ENCODE measurements at regions not wholly inside any gene's neighbourhood (a gene's known extent, or its start where the extent isn't known, plus 50 kb on each side); places are given as distances from the start of the nearest gene placed in this dataset.

GRCh38 chr7:1369916-1370657, 89.2 kb downstream of the MICALL2 start:
- Histone ChIP-seq H3K27me3 (peaks cover 97% of the 10 kb centered on the region), H3K27ac (no peak overlapping the region), H3K36me3 (no peaks in the 10 kb centered on the region), H3K4me1 (peaks cover 0 to 6% (median 3%) of the 10 kb centered on the region in 4 donors), H3K4me3 (no peak overlapping the region), H3K9me3 (peaks cover 0 to 6% of the 10 kb centered on the region in 2 donors)
- WGBS, 2 donors (ENCODE audit: low coverage in 1 of 2) = 36% methylated on average over 14 of the region's 14 CpGs; no CpG with 5 or more reads in 1 of the 2 donors
- in situ Hi-C loops (cut with MboI; ENCODE audit: low pct_ligation_motif_present in 1 of 4, low pct_unique_long_range_greater_than_20kb in 1 of 4, low sequenced_read_pairs in 3 of 4) = no loop called here
- intact Hi-C loops (cut with DNase I; ENCODE audit: low total_unique reads) = no loop called here
- DNase-seq = no peak
- TF ChIP-seq POLR2A (IDR thresholded peaks at IDR 0.05) (no peak), POLR2AphosphoS5 (IDR thresholded peaks at IDR 0.05) (no peak), EP300 (IDR thresholded peaks at IDR 0.05; ENCODE audit: low read depth) (no peak), CTCF (IDR thresholded peaks at IDR 0.05) (no peak)

- Histone ChIP-seq H3K36me3 (no peaks in the 10 kb centered on the region), H3K27ac (no peak overlapping the region), H3K27me3 (peaks cover 97% of the 10 kb centered on the region), H3K9me3 (peaks cover 0 to 3% of the 10 kb centered on the region in 2 donors), H3K4me1 (peaks cover 0 to 6% (median 3%) of the 10 kb centered on the region in 4 donors), H3K4me3 (no peak overlapping the region)
- DNase-seq = no peak
- 76 to 80% methylated on average over 1 to 9 of the region's 9 CpGs for WGBS, 2 donors (ENCODE audit: low coverage in 1 of 2)
- in situ Hi-C loops (cut with MboI; ENCODE audit: low pct_ligation_motif_present in 1 of 4, low pct_unique_long_range_greater_than_20kb in 1 of 4, low sequenced_read_pairs in 3 of 4) = no loop called here
- intact Hi-C loops (cut with DNase I; ENCODE audit: low total_unique reads) = no loop called here
- no peak for TF ChIP-seq EP300 (IDR thresholded peaks at IDR 0.05; ENCODE audit: low read depth)
- no peak for TF ChIP-seq POLR2AphosphoS5 (IDR thresholded peaks at IDR 0.05)
- TF ChIP-seq POLR2A (IDR thresholded peaks at IDR 0.05) = no peak
- TF ChIP-seq CTCF (IDR thresholded peaks at IDR 0.05) = no peak
Observed at GRCh38 chr7:1370738-1371137, 88.5 kb downstream of the MICALL2 start.

DNA sequence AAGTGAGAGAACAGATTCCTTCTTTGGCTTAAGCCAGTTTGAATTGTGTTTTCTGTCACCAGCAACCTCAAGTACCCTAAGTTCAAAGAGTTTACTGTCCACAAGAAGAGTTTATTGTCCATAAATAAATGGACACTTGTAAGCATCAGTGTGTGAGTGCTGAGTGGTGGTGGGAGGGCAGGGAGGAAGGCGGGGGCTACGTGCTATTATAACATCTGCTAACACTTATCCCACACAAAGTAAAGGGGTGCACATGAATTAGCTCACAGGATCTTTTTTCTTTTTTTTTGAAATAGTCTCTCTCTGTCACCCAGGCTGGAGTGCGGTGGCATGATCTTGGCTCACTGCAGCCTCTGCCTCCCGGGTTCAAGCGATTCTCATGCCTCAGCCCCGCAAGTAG, 87.2 kb downstream of the MICALL2 start:
- no peak for TF ChIP-seq POLR2AphosphoS5 (IDR thresholded peaks at IDR 0.05)
- no peak for TF ChIP-seq EP300 (IDR thresholded peaks at IDR 0.05; ENCODE audit: low read depth)
- 43 to 82% methylated on average over 2 to 6 of the region's 6 CpGs for WGBS, 2 donors (ENCODE audit: low coverage in 1 of 2)
- no peaks in the 10 kb centered on the region for H3K36me3 ChIP-seq
- H3K4me3 ChIP-seq = no peak overlapping the region
- in situ Hi-C loops (cut with MboI; ENCODE audit: low pct_ligation_motif_present in 1 of 4, low pct_unique_long_range_greater_than_20kb in 1 of 4, low sequenced_read_pairs in 3 of 4) (no loop called here), intact Hi-C loops (cut with DNase I; ENCODE audit: low total_unique reads) (no loop called here)
- DNase-seq = no peak
- no peaks in the 10 kb centered on the region for H3K9me3 ChIP-seq
- no peak overlapping the region for H3K27ac ChIP-seq
- H3K4me1 ChIP-seq = peaks cover 0 to 6% (median 3%) of the 10 kb centered on the region in 4 donors
- peaks cover 95% of the 10 kb centered on the region for H3K27me3 ChIP-seq

DNA sequence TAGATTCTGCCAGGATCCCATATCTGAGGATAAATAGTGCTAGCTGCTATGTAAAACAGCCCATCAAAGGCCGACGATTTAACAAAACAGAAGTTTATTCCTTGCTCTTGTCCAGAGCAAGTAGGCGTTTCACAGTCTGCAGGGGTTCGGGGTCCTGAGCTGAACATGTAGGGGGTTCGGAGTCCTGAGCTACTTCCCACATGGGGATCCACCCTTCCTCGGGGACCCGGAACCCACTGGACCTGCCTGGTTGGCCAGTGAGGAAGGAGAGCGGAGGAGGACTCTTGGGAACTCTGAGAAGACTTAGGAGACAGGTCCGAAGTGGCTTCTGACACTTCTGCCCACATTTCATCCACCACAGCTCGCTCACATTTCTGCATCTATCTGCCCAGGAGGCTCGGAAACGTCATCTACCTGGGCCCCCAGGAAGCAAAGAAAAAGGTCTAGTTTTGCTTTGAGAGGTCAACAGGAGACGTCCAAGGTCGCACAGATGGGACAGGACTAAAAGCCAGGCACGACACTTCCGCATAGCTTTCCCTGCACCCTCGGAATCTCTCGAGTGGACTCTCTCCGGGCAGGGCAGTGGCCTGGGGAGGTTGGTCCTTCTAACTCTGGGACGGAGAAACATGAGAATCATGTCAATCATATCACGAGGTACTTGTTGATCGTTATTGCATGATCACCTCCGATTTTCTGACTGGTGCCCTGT, 86.4 kb downstream of the MICALL2 start:
- no peak for DNase-seq
- Histone ChIP-seq H3K9me3 (no peaks in the 10 kb centered on the region), H3K36me3 (no peaks in the 10 kb centered on the region), H3K27me3 (peaks cover 95% of the 10 kb centered on the region), H3K4me3 (no peak overlapping the region), H3K27ac (no peak overlapping the region), H3K4me1 (peaks cover 0 to 6% (median 3%) of the 10 kb centered on the region in 4 donors)
- TF ChIP-seq POLR2AphosphoS5 (IDR thresholded peaks at IDR 0.05) (no peak), EP300 (IDR thresholded peaks at IDR 0.05; ENCODE audit: low read depth) (no peak), CTCF (IDR thresholded peaks at IDR 0.05) (no peak), POLR2A (IDR thresholded peaks at IDR 0.05) (no peak)
- 40 to 71% methylated on average over 2 to 23 of the region's 23 CpGs for whole genome bisulfite sequencing, 2 donors (ENCODE audit: low coverage in 1 of 2)
- in situ Hi-C loops (cut with MboI; ENCODE audit: low pct_ligation_motif_present in 1 of 4, low pct_unique_long_range_greater_than_20kb in 1 of 4, low sequenced_read_pairs in 3 of 4) = no loop called here
- intact Hi-C loops (cut with DNase I; ENCODE audit: low total_unique reads) = no loop called here
